ENCODE measurements at regions not wholly inside any gene's neighbourhood (a gene's known extent, or its start where the extent isn't known, plus 50 kb on each side); places are given as distances from the start of the nearest gene placed in this dataset.

DNA sequence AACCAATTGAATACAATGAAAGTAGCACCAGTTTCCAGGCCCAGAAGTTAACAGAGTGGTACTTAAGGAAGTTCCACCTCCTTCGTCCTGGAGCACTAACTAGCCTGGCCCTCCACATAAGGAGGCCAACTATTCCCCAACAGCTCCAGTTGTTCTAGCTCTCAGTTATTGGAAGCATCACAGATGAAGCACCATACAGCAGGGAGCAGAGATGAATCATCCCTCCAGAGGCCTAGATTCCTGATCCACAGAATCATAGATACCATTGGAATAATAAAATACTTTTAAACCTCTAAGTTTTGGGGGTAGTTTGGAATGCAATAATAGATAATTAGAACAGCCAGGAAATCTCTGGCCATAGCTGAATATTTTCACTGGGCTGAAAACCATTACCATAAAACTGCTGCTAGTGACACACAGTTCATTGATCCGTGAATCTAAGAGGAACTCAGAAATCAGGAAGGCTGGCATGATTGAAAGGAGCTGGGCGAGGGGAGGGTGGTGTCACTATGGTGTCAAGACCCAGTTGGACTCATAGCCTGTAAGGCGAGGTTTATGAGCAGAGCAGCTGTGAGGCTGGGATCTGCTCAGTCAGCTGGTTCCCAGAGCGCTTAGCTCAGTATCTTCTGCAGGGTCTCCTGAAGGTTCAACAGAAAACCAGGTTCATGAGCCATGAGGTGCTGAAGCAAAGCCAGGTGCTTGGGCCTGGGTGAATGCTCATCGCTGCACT is 371.4 kb upstream of the TMTC1 start:
- H3K4me1 ChIP-seq = no peaks in the 10 kb centered on the region
- H3K27me3 ChIP-seq (ENCODE audit: low read depth) = no peaks in the 10 kb centered on the region
- no peak for DNase-seq
- no peak overlapping the region for H3K4me3 ChIP-seq
- TF ChIP-seq, protein P1, sequence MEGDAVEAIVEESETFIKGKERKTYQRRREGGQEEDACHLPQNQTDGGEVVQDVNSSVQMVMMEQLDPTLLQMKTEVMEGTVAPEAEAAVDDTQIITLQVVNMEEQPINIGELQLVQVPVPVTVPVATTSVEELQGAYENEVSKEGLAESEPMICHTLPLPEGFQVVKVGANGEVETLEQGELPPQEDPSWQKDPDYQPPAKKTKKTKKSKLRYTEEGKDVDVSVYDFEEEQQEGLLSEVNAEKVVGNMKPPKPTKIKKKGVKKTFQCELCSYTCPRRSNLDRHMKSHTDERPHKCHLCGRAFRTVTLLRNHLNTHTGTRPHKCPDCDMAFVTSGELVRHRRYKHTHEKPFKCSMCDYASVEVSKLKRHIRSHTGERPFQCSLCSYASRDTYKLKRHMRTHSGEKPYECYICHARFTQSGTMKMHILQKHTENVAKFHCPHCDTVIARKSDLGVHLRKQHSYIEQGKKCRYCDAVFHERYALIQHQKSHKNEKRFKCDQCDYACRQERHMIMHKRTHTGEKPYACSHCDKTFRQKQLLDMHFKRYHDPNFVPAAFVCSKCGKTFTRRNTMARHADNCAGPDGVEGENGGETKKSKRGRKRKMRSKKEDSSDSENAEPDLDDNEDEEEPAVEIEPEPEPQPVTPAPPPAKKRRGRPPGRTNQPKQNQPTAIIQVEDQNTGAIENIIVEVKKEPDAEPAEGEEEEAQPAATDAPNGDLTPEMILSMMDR (IDR thresholded peaks at IDR 0.05; ENCODE audit: borderline replicate concordance) = no peak
- no peaks in the 10 kb centered on the region for H3K36me3 ChIP-seq
- peaks cover 19% of the 10 kb centered on the region for H3K9me3 ChIP-seq (replicated peaks)
- H3K27ac ChIP-seq (replicated peaks) = no peak overlapping the region
- intact Hi-C loops (cut with micrococcal nuclease) = no loop called here

DNA sequence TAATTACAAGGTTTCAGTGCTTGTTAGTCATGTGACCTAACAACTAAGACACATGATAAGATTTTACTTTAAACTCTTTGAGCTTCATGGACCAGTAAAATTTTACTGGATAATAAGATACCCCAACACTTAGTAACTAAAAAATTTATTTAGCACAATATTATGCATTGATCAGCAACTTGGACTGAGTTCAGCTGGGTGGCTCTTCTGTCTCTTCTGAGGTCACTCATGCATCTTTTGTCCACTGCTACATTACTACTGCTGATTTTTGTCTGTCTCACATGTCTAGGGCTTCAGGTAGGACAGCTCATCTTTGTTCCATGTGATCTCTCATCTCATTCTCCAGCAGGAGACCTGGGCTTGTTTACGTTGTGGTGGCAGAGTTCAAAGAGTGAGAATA is 370.2 kb upstream of the TMTC1 start:
- DNase-seq = no peak
- no peak overlapping the region for H3K27ac ChIP-seq (replicated peaks)
- H3K36me3 ChIP-seq = no peaks in the 10 kb centered on the region
- H3K4me3 ChIP-seq = no peak overlapping the region
- peaks cover 18% of the 10 kb centered on the region for H3K9me3 ChIP-seq (replicated peaks)
- H3K27me3 ChIP-seq (ENCODE audit: low read depth) = no peaks in the 10 kb centered on the region
- TF ChIP-seq, protein P1 (IDR thresholded peaks at IDR 0.05; ENCODE audit: borderline replicate concordance) = no peak
- H3K4me1 ChIP-seq = no peaks in the 10 kb centered on the region
- intact Hi-C loops (cut with micrococcal nuclease) = no loop called here

DNA sequence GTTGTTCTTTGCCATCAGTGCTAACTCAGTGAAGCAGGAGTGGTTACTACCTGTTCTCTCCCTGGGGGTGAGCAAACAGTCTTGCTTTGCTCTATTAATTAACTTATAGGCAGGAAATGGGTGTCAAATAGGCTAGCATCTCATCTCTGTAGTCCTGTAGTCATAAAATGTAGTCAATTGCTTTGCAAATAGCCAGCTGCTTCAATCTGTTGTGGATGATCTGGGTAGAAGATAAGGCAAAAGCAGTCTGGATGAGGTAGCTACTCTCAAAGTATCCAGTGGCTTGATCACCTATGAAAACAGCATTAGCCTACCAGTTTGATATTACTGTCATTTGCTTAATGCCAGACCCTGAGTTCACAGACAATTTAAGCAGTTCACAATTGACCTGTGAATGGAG is 369.0 kb upstream of the TMTC1 start:
- peaks cover 18% of the 10 kb centered on the region for H3K9me3 ChIP-seq (replicated peaks)
- H3K27me3 ChIP-seq (ENCODE audit: low read depth) = no peaks in the 10 kb centered on the region
- H3K4me3 ChIP-seq = no peak overlapping the region
- TF ChIP-seq, protein P1 (IDR thresholded peaks at IDR 0.05; ENCODE audit: borderline replicate concordance) = no peak
- no peak for DNase-seq
- intact Hi-C loops (cut with micrococcal nuclease) = no loop called here
- H3K27ac ChIP-seq (replicated peaks) = no peak overlapping the region
- H3K36me3 ChIP-seq = no peaks in the 10 kb centered on the region
- no peaks in the 10 kb centered on the region for H3K4me1 ChIP-seq

DNA sequence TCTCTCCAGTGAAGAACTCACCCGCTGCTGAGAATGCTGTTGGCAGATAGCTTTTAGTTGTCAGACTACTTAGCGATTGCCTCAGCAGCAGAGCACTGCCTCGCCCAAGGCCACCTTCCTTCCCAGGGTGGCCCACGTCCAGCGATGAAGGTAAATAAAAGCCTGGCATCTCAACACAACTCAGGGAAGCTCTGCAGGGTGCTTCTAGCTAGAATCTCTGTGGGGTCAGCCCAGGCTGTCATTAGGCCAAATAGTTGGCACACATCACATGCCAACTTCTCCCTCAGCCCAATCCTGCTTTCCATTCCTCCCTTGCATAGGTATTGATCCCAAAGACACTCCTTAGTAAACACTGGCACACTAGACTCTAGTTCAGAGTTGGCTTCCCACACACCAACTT is 368.1 kb upstream of the TMTC1 start:
- Histone ChIP-seq H3K36me3 (no peaks in the 10 kb centered on the region), H3K27me3 (ENCODE audit: low read depth) (no peaks in the 10 kb centered on the region), H3K9me3 (replicated peaks) (peaks cover 18% of the 10 kb centered on the region), H3K4me1 (no peaks in the 10 kb centered on the region), H3K4me3 (no peak overlapping the region), H3K27ac (replicated peaks) (no peak overlapping the region)
- intact Hi-C loops (cut with micrococcal nuclease) = no loop called here
- TF ChIP-seq, protein P1 (IDR thresholded peaks at IDR 0.05; ENCODE audit: borderline replicate concordance) = no peak
- no peak for DNase-seq

DNA sequence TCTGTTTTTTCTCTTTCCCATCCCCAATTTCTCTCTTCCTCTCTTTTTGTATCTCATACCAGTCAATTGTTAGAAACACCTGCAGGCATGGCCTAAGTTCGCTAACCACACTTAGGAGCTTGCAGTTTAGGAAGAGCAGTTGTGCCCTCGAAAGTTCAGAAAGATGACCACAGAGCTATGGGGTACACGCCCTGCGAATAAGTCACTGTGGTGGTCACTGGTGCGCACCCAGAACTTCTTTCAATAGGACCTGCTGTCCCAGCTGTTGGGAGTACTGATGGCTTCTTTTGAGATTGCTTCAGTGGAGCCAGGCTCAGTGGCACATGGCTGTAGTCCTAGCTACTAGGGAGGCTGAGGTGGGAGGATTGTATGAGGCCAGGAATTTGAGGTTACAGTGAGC is 362.8 kb upstream of the TMTC1 start:
- no peaks in the 10 kb centered on the region for H3K9me3 ChIP-seq (replicated peaks)
- DNase-seq = no peak
- no peak overlapping the region for H3K4me3 ChIP-seq
- intact Hi-C loops (cut with micrococcal nuclease) = no loop called here
- no peaks in the 10 kb centered on the region for H3K27me3 ChIP-seq (ENCODE audit: low read depth)
- H3K27ac ChIP-seq (replicated peaks) = no peak overlapping the region
- no peaks in the 10 kb centered on the region for H3K4me1 ChIP-seq
- TF ChIP-seq, protein P1 (IDR thresholded peaks at IDR 0.05; ENCODE audit: borderline replicate concordance) = no peak
- H3K36me3 ChIP-seq = no peaks in the 10 kb centered on the region
